ENCODE measurements at regions not wholly inside any gene's neighbourhood (a gene's known extent, or its start where the extent isn't known, plus 50 kb on each side); places are given as distances from the start of the nearest gene placed in this dataset.

- DNase-seq (ENCODE audit: low spot score) = no peak
- whole genome bisulfite sequencing = 43% methylated on average over 3 of the region's 3 CpGs
- no peaks in the 10 kb centered on the region for H3K27me3 ChIP-seq (ENCODE audit: control insufficient read depth in 4 of 4, insufficient read depth in 4 of 4, low read length in 3 of 4)
- TF ChIP-seq YY1 (IDR thresholded peaks at IDR 0.05) = no peak
- TF ChIP-seq, protein P1, sequence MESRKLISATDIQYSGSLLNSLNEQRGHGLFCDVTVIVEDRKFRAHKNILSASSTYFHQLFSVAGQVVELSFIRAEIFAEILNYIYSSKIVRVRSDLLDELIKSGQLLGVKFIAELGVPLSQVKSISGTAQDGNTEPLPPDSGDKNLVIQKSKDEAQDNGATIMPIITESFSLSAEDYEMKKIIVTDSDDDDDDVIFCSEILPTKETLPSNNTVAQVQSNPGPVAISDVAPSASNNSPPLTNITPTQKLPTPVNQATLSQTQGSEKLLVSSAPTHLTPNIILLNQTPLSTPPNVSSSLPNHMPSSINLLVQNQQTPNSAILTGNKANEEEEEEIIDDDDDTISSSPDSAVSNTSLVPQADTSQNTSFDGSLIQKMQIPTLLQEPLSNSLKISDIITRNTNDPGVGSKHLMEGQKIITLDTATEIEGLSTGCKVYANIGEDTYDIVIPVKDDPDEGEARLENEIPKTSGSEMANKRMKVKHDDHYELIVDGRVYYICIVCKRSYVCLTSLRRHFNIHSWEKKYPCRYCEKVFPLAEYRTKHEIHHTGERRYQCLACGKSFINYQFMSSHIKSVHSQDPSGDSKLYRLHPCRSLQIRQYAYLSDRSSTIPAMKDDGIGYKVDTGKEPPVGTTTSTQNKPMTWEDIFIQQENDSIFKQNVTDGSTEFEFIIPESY (IDR thresholded peaks at IDR 0.05) = no peak
- no peak for TF ChIP-seq HNF4G (IDR thresholded peaks at IDR 0.05)
- TF ChIP-seq HNF4A (conservative IDR thresholded peaks at IDR 0.05) = no peak
- TF ChIP-seq, protein P2, sequence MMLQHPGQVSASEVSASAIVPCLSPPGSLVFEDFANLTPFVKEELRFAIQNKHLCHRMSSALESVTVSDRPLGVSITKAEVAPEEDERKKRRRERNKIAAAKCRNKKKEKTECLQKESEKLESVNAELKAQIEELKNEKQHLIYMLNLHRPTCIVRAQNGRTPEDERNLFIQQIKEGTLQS (IDR thresholded peaks at IDR 0.05) = no peak
- no peak for TF ChIP-seq RXRA (IDR thresholded peaks at IDR 0.05)
- TF ChIP-seq, protein P3, sequence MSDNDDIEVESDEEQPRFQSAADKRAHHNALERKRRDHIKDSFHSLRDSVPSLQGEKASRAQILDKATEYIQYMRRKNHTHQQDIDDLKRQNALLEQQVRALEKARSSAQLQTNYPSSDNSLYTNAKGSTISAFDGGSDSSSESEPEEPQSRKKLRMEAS (IDR thresholded peaks at IDR 0.05) = no peak
- TF ChIP-seq REST (IDR thresholded peaks at IDR 0.05) = no peak
- no peak for TF ChIP-seq JUND (IDR thresholded peaks at IDR 0.05)
- no peak for TF ChIP-seq RAD21 (IDR thresholded peaks at IDR 0.05)
- no peak for TF ChIP-seq CTCF (IDR thresholded peaks at IDR 0.05; ENCODE audit: low read depth, low read length, missing input control)
- TF ChIP-seq NR2F2 (IDR thresholded peaks at IDR 0.05) = no peak
- TF ChIP-seq SP1 (IDR thresholded peaks at IDR 0.05) = no peak
- no peak for TF ChIP-seq TAF1 (conservative IDR thresholded peaks at IDR 0.05)
- TF ChIP-seq GABPA (IDR thresholded peaks at IDR 0.05 in 1 of 2, conservative IDR thresholded peaks at IDR 0.05 in 1 of 2) = no peak
- no peak for TF ChIP-seq EGR1 (IDR thresholded peaks at IDR 0.05; ENCODE audit: low read depth in 2 of 2)
- no peak for TF ChIP-seq FOXA1 (IDR thresholded peaks at IDR 0.05)
- no peak for TF ChIP-seq FOXA2 (IDR thresholded peaks at IDR 0.05)
- no peak overlapping the region for H3K9ac ChIP-seq (ENCODE audit: low read depth in 1 of 2, low read length in 2 of 2)
- H3K9me3 ChIP-seq (ENCODE audit: control insufficient read depth in 4 of 4, low read length in 3 of 4) = peaks cover 0 to 3% (median 0%) of the 10 kb centered on the region in 4 donors
- H3K4me3 ChIP-seq (ENCODE audit: low read depth in 1 of 3, low read length in 3 of 3) = no peak overlapping the region
- no peaks in the 10 kb centered on the region for H3K36me3 ChIP-seq (ENCODE audit: control insufficient read depth in 4 of 4, insufficient read depth in 3 of 4, low read depth in 1 of 4, low read length in 3 of 4)
- H3K27ac ChIP-seq (ENCODE audit: low read depth in 1 of 2, low read length in 2 of 2) = no peak overlapping the region
- no peaks in the 10 kb centered on the region for H3K4me1 ChIP-seq (ENCODE audit: control insufficient read depth in 4 of 4, insufficient read depth in 4 of 4, low read length in 3 of 4)
Measured at GRCh38 chr10:61543831-61544230, 90.7 kb upstream of the TMEM26 start.
